Esophagus muscularis mucosa (tissue), 4 donors: ENCODE measurements at regions not wholly inside any gene's neighbourhood (a gene's known extent, or its start where the extent isn't known, plus 50 kb on each side); places are given as distances from the start of the nearest gene placed in this dataset.

Source experiments
- DNase-seq: peaks from one replicate; pipeline ENCODE4 v3.0.0-alpha.2; 2017; ENCODE audit errors: extremely low spot score
- H3K27ac ChIP-seq, 4 donors: fragments of 200-600 bp; sonication (generic); replicated peaks in 1 of 4; 1 replicate in 3 of 4; 2 replicates in 1 of 4; pipeline ENCODE4 v1.5.1; 2016 to 2019; ENCODE audit warnings: mild to moderate bottlenecking in 1 of 4
- H3K27me3 ChIP-seq, 4 donors: fragments of 200-600 bp; sonication (generic); one replicate each; pipeline versions ENCODE4 v1.5.1 to v1.6.0; 2016 to 2019
- H3K36me3 ChIP-seq, 4 donors: fragments of 200-600 bp; sonication (generic); one replicate each; pipeline ENCODE4 v1.5.1; 2016 to 2019
- H3K4me1 ChIP-seq, 4 donors: fragments of 200-600 bp; sonication (generic); one replicate each; pipeline ENCODE4 v1.5.1; 2016 to 2019
- H3K4me3 ChIP-seq, 4 donors: fragments of 200-600 bp; sonication (generic); 1 replicate in 2 of 4; 2 replicates in 2 of 4; pipeline ENCODE4 v1.5.1; 2016 to 2019; ENCODE audit warnings: mild to moderate bottlenecking in 4 of 4, moderate library complexity in 1 of 4
- H3K9me3 ChIP-seq, 4 donors: fragments of 200-600 bp; sonication (generic); 1 replicate in 3 of 4; 2 replicates in 1 of 4; pipeline ENCODE4 v1.5.1; 2016 to 2019
- CTCF ChIP-seq, 3 experiments: fragments of 200-600 bp in 2 of 3; fragments of 450-650 bp in 1 of 3; sonication (generic) in 2 of 3; IDR thresholded peaks; one replicate each; pipeline ENCODE4 v1.5.1; 2017 to 2019; ENCODE audit warnings: antibody characterized with exemption in 3 of 3, mild to moderate bottlenecking in 2 of 3, moderate library complexity in 1 of 3
- EP300 ChIP-seq: sonication (generic); formaldehyde crosslinking; IDR thresholded peaks from one replicate; pipeline ENCODE4 v1.6.1; 2017; ENCODE audit warnings: antibody characterized with exemption
- POLR2A ChIP-seq: fragments of 450-650 bp; IDR thresholded peaks from one replicate; pipeline ENCODE4 v1.6.1; 2017; ENCODE audit warnings: antibody characterized with exemption, moderate library complexity, mild to moderate bottlenecking, low read depth
- POLR2AphosphoS5 ChIP-seq, 2 donors: sonication (generic); formaldehyde crosslinking; IDR thresholded peaks; one replicate each; pipeline ENCODE4 v1.6.1; 2017; ENCODE audit warnings: antibody characterized with exemption in 2 of 2
- WGBS: methylation state at CpG from one replicate; pipeline ENCODE4 v1.1.5; 2018; 5-methylcytosine and 5-hydroxymethylcytosine counted together
- intact Hi-C: fragments of 100-400 bp; cut with DNase I; formaldehyde crosslinking; loops from one replicate; pipeline ENCODE4 v1.15.1; 2023

GRCh38 chr3:64343689-64344430 lies 118.6 kb upstream of the PRICKLE2 start:
- no peak overlapping the region for H3K4me3 ChIP-seq
- no peaks in the 10 kb centered on the region for H3K36me3 ChIP-seq
- peak overlapping the region; percentile 75 to 85 (median 76) for H3K27ac ChIP-seq
- intact Hi-C loops: loop anchor here (5.0 kb wide), 1 partner anchor 77 kb away; no protein-coding TSS in a partner anchor
- H3K27me3 ChIP-seq: no peaks in the 10 kb centered on the region
- WGBS: 42% methylated on average over 8 of the region's 8 CpGs
- peaks cover 19 to 76% (median 65%) of the 10 kb centered on the region in 4 donors for H3K4me1 ChIP-seq
- no peak for TF ChIP-seq EP300
- no peak for TF ChIP-seq POLR2A
- H3K9me3 ChIP-seq: no peaks in the 10 kb centered on the region
- DNase-seq: peak; percentile 80

- Histone ChIP-seq H3K4me1 (peaks cover 19 to 69% (median 61%) of the 10 kb centered on the region in 4 donors), H3K36me3 (no peaks in the 10 kb centered on the region), H3K9me3 (no peaks in the 10 kb centered on the region), H3K4me3 (no peak overlapping the region), H3K27ac (peak overlapping the region; percentile 75 to 85 (median 76)), H3K27me3 (no peaks in the 10 kb centered on the region)
- TF ChIP-seq CTCF (IDR thresholded peaks at IDR 0.05) (no peak), POLR2A (no peak), POLR2AphosphoS5 (IDR thresholded peaks at IDR 0.05) (no peak), EP300 (no peak)
- intact Hi-C loops: loop anchor here (5.0 kb wide), 1 partner anchor 76 kb away; no protein-coding TSS in a partner anchor
- DNase-seq: peak; percentile 42
- WGBS: 52% methylated on average over 6 of the region's 6 CpGs
Measured at GRCh38 chr3:64342940-64343688, 117.8 kb upstream of the PRICKLE2 start.

- Histone ChIP-seq H3K4me1 (peaks cover 19 to 55% (median 54%) of the 10 kb centered on the region in 4 donors), H3K27ac (peak overlapping the region; percentile 70 to 85 (median 75)), H3K36me3 (no peaks in the 10 kb centered on the region), H3K4me3 (peak overlapping the region in 2 of 4 donors; percentile 0 to 21), H3K27me3 (no peaks in the 10 kb centered on the region), H3K9me3 (no peaks in the 10 kb centered on the region)
- TF ChIP-seq EP300 (no peak), POLR2AphosphoS5 (IDR thresholded peaks at IDR 0.05) (no peak), CTCF (IDR thresholded peaks at IDR 0.05) (no peak), POLR2A (no peak)
- DNase-seq: peak; percentile 86
- WGBS: 71% methylated on average over 1 of the region's 1 CpG
- intact Hi-C loops: loop anchor here (5.0 kb wide), 1 partner anchor 74 kb away; no protein-coding TSS in a partner anchor
Measured at GRCh38 chr3:64341296-64341695, 116.0 kb upstream of the PRICKLE2 start.

GRCh38 chr3:64340641-64341101 lies 115.4 kb upstream of the PRICKLE2 start:
- WGBS: 44% methylated on average over 11 of the region's 11 CpGs
- no peaks in the 10 kb centered on the region for H3K36me3 ChIP-seq
- H3K4me1 ChIP-seq: peaks cover 17 to 51% (median 48%) of the 10 kb centered on the region in 4 donors
- DNase-seq: peak; percentile 50
- H3K27ac ChIP-seq: peak overlapping the region; percentile 70 to 85 (median 75)
- TF ChIP-seq EP300 (no peak), POLR2AphosphoS5 (IDR thresholded peaks at IDR 0.05) (no peak), CTCF (IDR thresholded peaks at IDR 0.05) (no peak), POLR2A (no peak)
- H3K4me3 ChIP-seq: peak overlapping the region in 3 of 4 donors; percentile 0 to 23 (median 21)
- intact Hi-C loops: loop anchor here (5.0 kb wide), 1 partner anchor 73 kb away; no protein-coding TSS in a partner anchor
- no peaks in the 10 kb centered on the region for H3K9me3 ChIP-seq
- H3K27me3 ChIP-seq: no peaks in the 10 kb centered on the region

GRCh38 chr3:64336488-64336887 lies 111.2 kb upstream of the PRICKLE2 start:
- no peaks in the 10 kb centered on the region for H3K27me3 ChIP-seq

More at GRCh38 chr3:64336488-64336887, 111.2 kb upstream of the PRICKLE2 start:
- Histone ChIP-seq H3K9me3 (no peaks in the 10 kb centered on the region), H3K27ac (no peak overlapping the region), H3K36me3 (no peaks in the 10 kb centered on the region), H3K4me3 (no peak overlapping the region), H3K4me1 (peaks cover 0 to 30% (median 27%) of the 10 kb centered on the region in 4 donors)
- intact Hi-C loops: no loop called here
- 57% methylated on average over 3 of the region's 3 CpGs for WGBS
- TF ChIP-seq EP300: no peak
- TF ChIP-seq POLR2AphosphoS5 (IDR thresholded peaks at IDR 0.05): no peak
- no peak for TF ChIP-seq CTCF (IDR thresholded peaks at IDR 0.05)
- TF ChIP-seq POLR2A: no peak
- no peak for DNase-seq
